DND-41 (cell line): ENCODE measurements at regions not wholly inside any gene's neighbourhood (a gene's known extent, or its start where the extent isn't known, plus 50 kb on each side); places are given as distances from the start of the nearest gene placed in this dataset.

ENCODE experiments used
- ATAC-seq: fragments of 200-7000 bp; cut with Tn5 transposase; 3 replicates; pipeline ENCODE4 v1.9.1; 2021; ENCODE audit warnings: low read depth; ENCODE audit not compliant: insufficient read depth
- DNase-seq: peaks from one replicate; pipeline ENCODE4 v3.0.0-alpha.2; 2020
- H2AFZ ChIP-seq: 2 replicates; pipeline ENCODE4 v1.6.0; 2012; ENCODE audit warnings: low read depth, low read length
- H3K27ac ChIP-seq: 2 replicates; pipeline ENCODE4 v1.5.1; 2012; ENCODE audit warnings: low read length, inconsistent platforms
- H3K27me3 ChIP-seq: fragments of 200-600 bp; sonication (generic); 2 replicates; pipeline ENCODE4 v1.6.0; 2012; ENCODE audit warnings: low read length, mild to moderate bottlenecking, inconsistent platforms; ENCODE audit not compliant: insufficient read depth, poor library complexity
- H3K36me3 ChIP-seq: 2 replicates; pipeline ENCODE4 v1.5.1; 2012; ENCODE audit warnings: low read length, inconsistent platforms; ENCODE audit not compliant: insufficient read depth
- H3K4me1 ChIP-seq: 2 replicates; pipeline ENCODE4 v1.5.1; 2012; ENCODE audit warnings: mild to moderate bottlenecking, low read length; ENCODE audit not compliant: insufficient read depth
- H3K4me2 ChIP-seq: 2 replicates; pipeline ENCODE4 v1.6.0; 2012; ENCODE audit warnings: mild to moderate bottlenecking, moderate library complexity, low read length, inconsistent platforms; ENCODE audit not compliant: insufficient read depth
- H3K4me3 ChIP-seq, 2 experiments: fragments of 200-600 bp in 1 of 2; shearing (Covaris generic) in 1 of 2; 2 replicates each; pipeline ENCODE4 v1.5.1; 2012 to 2016; ENCODE audit warnings: inconsistent platforms in 2 of 2, low read length in 2 of 2, mild to moderate bottlenecking in 2 of 2, low read depth in 1 of 2, moderate library complexity in 1 of 2
- H3K79me2 ChIP-seq: 2 replicates; pipeline ENCODE4 v1.6.0; 2012; ENCODE audit warnings: low read length, inconsistent platforms; ENCODE audit not compliant: insufficient read depth
- H3K9ac ChIP-seq: 2 replicates; pipeline ENCODE4 v1.6.0; 2012; ENCODE audit warnings: low read depth, mild to moderate bottlenecking, inconsistent platforms, low read length, moderate library complexity
- H3K9me3 ChIP-seq: 2 replicates; pipeline ENCODE4 v1.5.1; 2012; ENCODE audit warnings: low read length, moderate library complexity, mild to moderate bottlenecking, inconsistent platforms; ENCODE audit not compliant: insufficient read depth, severe bottlenecking
- H4K20me1 ChIP-seq: 2 replicates; pipeline ENCODE4 v1.6.0; 2012; ENCODE audit warnings: low read length; ENCODE audit not compliant: insufficient read depth
- CTCF ChIP-seq: IDR thresholded peaks from 2 replicates; pipeline ENCODE4 v1.5.1; 2012; ENCODE audit warnings: borderline replicate concordance, low read length, moderate library complexity, mild to moderate bottlenecking; ENCODE audit not compliant: poor library complexity, severe bottlenecking; ENCODE audit errors: extremely low read depth
- EZH2 ChIP-seq: IDR thresholded peaks from 3 replicates; pipeline ENCODE4 v1.6.1; 2012; ENCODE audit warnings: borderline replicate concordance, low read depth, mild to moderate bottlenecking, moderate library complexity, low read length, inconsistent platforms; ENCODE audit not compliant: severe bottlenecking

- H3K27me3 ChIP-seq = no peaks in the 10 kb centered on the region
- DNase-seq (no peak), ATAC-seq (no peak)
- H3K9me3 ChIP-seq = no peaks in the 10 kb centered on the region
- no peak overlapping the region for H2AFZ ChIP-seq
- no peak overlapping the region for H3K9ac ChIP-seq
- H3K4me3 ChIP-seq = no peak overlapping the region
- H3K27ac ChIP-seq = no peak overlapping the region
- TF ChIP-seq CTCF = no peak
- TF ChIP-seq EZH2 = no peak
- H3K4me2 ChIP-seq = no peak overlapping the region
- H3K36me3 ChIP-seq = no peaks in the 10 kb centered on the region
- H3K79me2 ChIP-seq = no peaks in the 10 kb centered on the region
- no peaks in the 10 kb centered on the region for H3K4me1 ChIP-seq
- no peaks in the 10 kb centered on the region for H4K20me1 ChIP-seq
Observed at GRCh38 chr9:108392877-108393276, 462.9 kb downstream of the ACTL7B start.

GRCh38 chr9:108389056-108389455 lies 466.7 kb downstream of the ACTL7B start:
- H2AFZ ChIP-seq = no peak overlapping the region
- no peak overlapping the region for H3K4me3 ChIP-seq
- no peaks in the 10 kb centered on the region for H4K20me1 ChIP-seq
- no peaks in the 10 kb centered on the region for H3K27me3 ChIP-seq
- no peaks in the 10 kb centered on the region for H3K9me3 ChIP-seq
- H3K36me3 ChIP-seq = no peaks in the 10 kb centered on the region
- DNase-seq (no peak), ATAC-seq (no peak)
- no peaks in the 10 kb centered on the region for H3K79me2 ChIP-seq
- no peaks in the 10 kb centered on the region for H3K4me1 ChIP-seq
- no peak overlapping the region for H3K27ac ChIP-seq
- no peak overlapping the region for H3K4me2 ChIP-seq
- TF ChIP-seq EZH2 (no peak), CTCF (no peak)
- no peak overlapping the region for H3K9ac ChIP-seq

GRCh38 chr9:108386859-108387384 lies 468.9 kb downstream of the ACTL7B start:
- TF ChIP-seq EZH2 (no peak), CTCF (no peak)
- Histone ChIP-seq H3K36me3 (no peaks in the 10 kb centered on the region), H3K9me3 (no peaks in the 10 kb centered on the region), H2AFZ (no peak overlapping the region), H3K4me1 (no peaks in the 10 kb centered on the region), H3K27me3 (no peaks in the 10 kb centered on the region), H3K9ac (no peak overlapping the region), H3K79me2 (no peaks in the 10 kb centered on the region), H4K20me1 (no peaks in the 10 kb centered on the region), H3K27ac (no peak overlapping the region), H3K4me3 (no peak overlapping the region), H3K4me2 (no peak overlapping the region)
- ATAC-seq (no peak), DNase-seq (no peak)

- H3K27me3 ChIP-seq = no peaks in the 10 kb centered on the region
- no peak overlapping the region for H3K4me2 ChIP-seq
- no peak overlapping the region for H3K4me3 ChIP-seq
- H4K20me1 ChIP-seq = no peaks in the 10 kb centered on the region
- H3K36me3 ChIP-seq = no peaks in the 10 kb centered on the region
- H3K4me1 ChIP-seq = no peaks in the 10 kb centered on the region
- no peak overlapping the region for H2AFZ ChIP-seq
- no peak for DNase-seq
- no peak overlapping the region for H3K27ac ChIP-seq
- H3K79me2 ChIP-seq = no peaks in the 10 kb centered on the region
- no peak for ATAC-seq
- no peak for TF ChIP-seq CTCF
- TF ChIP-seq EZH2 = no peak
- H3K9me3 ChIP-seq = no peaks in the 10 kb centered on the region
- no peak overlapping the region for H3K9ac ChIP-seq
Observed at GRCh38 chr9:108386032-108386431, 469.8 kb downstream of the ACTL7B start.
